GM12891 (cell line): ENCODE measurements at regions not wholly inside any gene's neighbourhood (a gene's known extent, or its start where the extent isn't known, plus 50 kb on each side); places are given as distances from the start of the nearest gene placed in this dataset.

Experiments used
- POLR2A ChIP-seq: IDR thresholded peaks from 2 replicates; pipeline ENCODE4 v1.6.1; 2011; ENCODE audit warnings: low read depth, low read length, control low read depth
- POLR2AphosphoS5 ChIP-seq: IDR thresholded peaks from 2 replicates; pipeline ENCODE4 v1.6.1; 2011; ENCODE audit warnings: low read depth, low read length, control low read depth
- TAF1 ChIP-seq: IDR thresholded peaks from 2 replicates; pipeline ENCODE4 v1.6.1; 2011; ENCODE audit warnings: low read depth, low read length, control low read depth

DNA sequence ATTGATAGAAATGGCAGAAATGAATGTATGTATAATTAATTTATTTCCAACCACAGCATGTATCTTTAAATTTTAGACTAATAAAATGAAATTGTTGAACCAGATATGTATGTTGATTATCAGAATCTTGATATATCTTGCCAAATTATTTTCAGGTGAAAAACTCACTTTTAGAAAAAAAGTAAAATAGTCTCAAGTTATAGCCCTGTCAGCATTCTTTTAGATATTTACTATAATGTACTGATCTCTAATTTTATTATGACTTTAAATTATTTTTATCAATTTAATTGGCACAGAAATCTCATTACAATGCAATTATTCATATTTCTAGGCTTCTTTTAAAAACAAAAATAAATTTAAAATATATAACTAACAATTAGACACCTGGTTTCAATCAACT is 1990.4 kb upstream of the CDH6 start:
- TF ChIP-seq POLR2AphosphoS5 (no peak), TAF1 (no peak), POLR2A (no peak)
